Gastrocnemius medialis (tissue), 4 donors: ENCODE measurements at regions not wholly inside any gene's neighbourhood (a gene's known extent, or its start where the extent isn't known, plus 50 kb on each side); places are given as distances from the start of the nearest gene placed in this dataset.

Experiments
- POLR2A ChIP-seq, 2 donors: fragments of 450-650 bp; IDR thresholded peaks; one replicate each; pipeline ENCODE4 v1.6.1; 2017; ENCODE audit warnings: antibody characterized with exemption in 2 of 2, mild to moderate bottlenecking in 2 of 2, moderate library complexity in 2 of 2
- TF ChIP-seq, protein P1 (sequence below), 5 experiments: fragments of 450-650 bp in 3 of 5; fragments of 200-600 bp in 2 of 5; sonication (generic) in 2 of 5; IDR thresholded peaks in 4 of 5; conservative IDR thresholded peaks in 1 of 5; 1 replicate in 4 of 5; 2 replicates in 1 of 5; pipeline ENCODE4 v1.5.1; 2016 to 2019; ENCODE audit warnings: antibody characterized with exemption in 5 of 5, mild to moderate bottlenecking in 3 of 5, moderate library complexity in 3 of 5

GRCh38 chr7:94344826-94345225 is 49.9 kb upstream of the COL1A2 start:
- TF ChIP-seq, protein P1, sequence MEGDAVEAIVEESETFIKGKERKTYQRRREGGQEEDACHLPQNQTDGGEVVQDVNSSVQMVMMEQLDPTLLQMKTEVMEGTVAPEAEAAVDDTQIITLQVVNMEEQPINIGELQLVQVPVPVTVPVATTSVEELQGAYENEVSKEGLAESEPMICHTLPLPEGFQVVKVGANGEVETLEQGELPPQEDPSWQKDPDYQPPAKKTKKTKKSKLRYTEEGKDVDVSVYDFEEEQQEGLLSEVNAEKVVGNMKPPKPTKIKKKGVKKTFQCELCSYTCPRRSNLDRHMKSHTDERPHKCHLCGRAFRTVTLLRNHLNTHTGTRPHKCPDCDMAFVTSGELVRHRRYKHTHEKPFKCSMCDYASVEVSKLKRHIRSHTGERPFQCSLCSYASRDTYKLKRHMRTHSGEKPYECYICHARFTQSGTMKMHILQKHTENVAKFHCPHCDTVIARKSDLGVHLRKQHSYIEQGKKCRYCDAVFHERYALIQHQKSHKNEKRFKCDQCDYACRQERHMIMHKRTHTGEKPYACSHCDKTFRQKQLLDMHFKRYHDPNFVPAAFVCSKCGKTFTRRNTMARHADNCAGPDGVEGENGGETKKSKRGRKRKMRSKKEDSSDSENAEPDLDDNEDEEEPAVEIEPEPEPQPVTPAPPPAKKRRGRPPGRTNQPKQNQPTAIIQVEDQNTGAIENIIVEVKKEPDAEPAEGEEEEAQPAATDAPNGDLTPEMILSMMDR (IDR thresholded peaks at IDR 0.05 in 4 of 5, conservative IDR thresholded peaks at IDR 0.05 in 1 of 5), result no peak
- TF ChIP-seq POLR2A (IDR thresholded peaks at IDR 0.05), result no peak
